Activated T-helper 1 cell treated with anti-CD3 and anti-CD28 coated beads, Interleukin-2, amount 50 U/mL, for 16 hours (primary cell): ENCODE measurements at regions not wholly inside any gene's neighbourhood (a gene's known extent, or its start where the extent isn't known, plus 50 kb on each side); places are given as distances from the start of the nearest gene placed in this dataset.

ENCODE experiments used
- DNase-seq, 2 donors: peaks; one replicate each; pipeline ENCODE4 v3.0.0-alpha.2; 2020; ENCODE audit warnings: low read depth in 1 of 2, low spot score in 1 of 2

DNA sequence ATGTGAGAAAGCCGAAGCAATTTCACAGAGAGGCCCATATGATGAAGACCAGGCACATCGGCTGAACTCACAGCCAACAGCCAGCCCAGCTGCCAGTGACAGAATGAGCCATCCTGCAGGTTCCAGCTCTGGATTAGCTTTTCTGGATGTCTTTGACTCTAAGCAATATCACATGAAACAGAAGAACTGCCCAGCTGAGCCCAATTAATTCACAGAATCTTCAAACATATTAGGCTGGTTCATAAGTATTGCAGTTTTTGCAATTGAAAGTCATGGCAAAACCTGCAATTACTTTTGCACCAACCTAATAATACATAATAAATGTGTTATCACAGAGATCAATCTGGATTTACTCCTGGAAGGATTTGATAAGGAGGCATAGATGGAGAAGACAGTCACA is 299.9 kb downstream of the RAB28 start:
- no peak for DNase-seq

GRCh38 chr4:13182133-13182532 is 302.0 kb downstream of the RAB28 start:
- DNase-seq, result no peak

DNA sequence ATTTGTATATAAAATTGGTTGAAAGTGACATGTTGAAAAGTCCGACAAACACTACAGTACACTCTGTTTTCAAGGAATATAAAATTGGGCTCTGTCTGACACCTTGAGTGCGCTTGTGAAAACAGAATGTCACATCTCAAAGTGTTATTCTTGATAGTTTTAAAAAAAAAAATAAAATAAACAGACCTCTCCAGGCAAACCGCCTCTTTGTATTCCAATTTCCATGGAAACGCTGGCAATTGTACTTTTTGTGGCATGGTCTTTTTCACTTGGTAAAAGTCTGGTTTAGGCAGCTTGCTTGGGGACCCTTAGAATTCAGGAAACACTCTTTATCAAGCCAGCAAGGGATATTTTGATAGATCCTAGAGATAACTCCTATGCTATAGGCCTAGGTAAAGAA is 302.5 kb downstream of the RAB28 start:
- DNase-seq, result no peak

GRCh38 chr4:13180701-13181100 is 303.4 kb downstream of the RAB28 start:
- DNase-seq, result no peak

DNA sequence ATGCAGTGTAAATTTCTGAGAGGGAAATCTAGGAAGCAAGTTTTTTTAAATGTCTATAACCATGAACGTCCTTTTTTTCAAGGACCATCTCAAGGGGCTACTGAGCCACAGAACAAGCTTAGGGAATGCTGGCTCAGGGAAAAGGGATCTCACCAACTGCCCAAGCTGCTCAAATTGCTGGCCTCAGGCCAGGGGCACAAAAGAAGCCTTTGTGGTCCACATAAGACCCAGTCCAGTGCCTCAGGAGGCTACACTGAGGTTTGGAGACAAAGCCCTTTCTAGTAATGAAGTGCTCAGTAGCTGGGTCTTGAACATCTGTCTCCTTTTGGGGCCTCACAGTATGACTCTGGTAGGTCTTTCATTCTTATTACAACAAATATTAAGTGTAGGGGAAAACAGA is 305.5 kb downstream of the RAB28 start:
- no peak for DNase-seq

DNA sequence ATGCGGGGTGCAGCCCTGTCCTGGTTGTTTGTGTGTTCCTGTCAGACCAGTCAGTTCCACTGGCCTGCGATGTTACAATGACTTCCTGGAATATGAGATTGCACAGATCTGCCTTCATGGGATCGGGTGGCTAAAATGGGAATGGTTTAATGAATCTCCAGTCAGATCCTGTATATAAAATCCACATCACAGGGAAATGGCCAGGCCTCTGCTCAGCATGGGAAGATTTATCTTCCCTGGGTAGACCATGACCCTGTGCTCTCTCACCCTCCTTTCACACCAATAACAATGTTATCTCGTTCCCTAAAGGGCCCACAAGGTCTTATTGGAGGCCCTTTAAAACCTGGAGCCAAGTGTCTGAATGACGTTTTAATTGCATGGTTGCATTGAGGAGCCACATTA is 307.4 kb downstream of the RAB28 start:
- no peak for DNase-seq

- no peak for DNase-seq
These were observed 309.2 kb downstream of the RAB28 start for GRCh38 chr4:13174926-13175325.

GRCh38 chr4:13174001-13174400 is 310.1 kb downstream of the RAB28 start:
- DNase-seq, result no peak

- no peak for DNase-seq
These were observed 312.7 kb downstream of the RAB28 start for GRCh38 chr4:13171292-13172057.

GRCh38 chr4:13169731-13170525 is 314.2 kb downstream of the RAB28 start:
- no peak for DNase-seq

- DNase-seq, result no peak
These were observed 315.8 kb downstream of the RAB28 start for GRCh38 chr4:13168326-13168725.

GRCh38 chr4:13166214-13166613 is 317.9 kb downstream of the RAB28 start:
- DNase-seq, result no peak

DNA sequence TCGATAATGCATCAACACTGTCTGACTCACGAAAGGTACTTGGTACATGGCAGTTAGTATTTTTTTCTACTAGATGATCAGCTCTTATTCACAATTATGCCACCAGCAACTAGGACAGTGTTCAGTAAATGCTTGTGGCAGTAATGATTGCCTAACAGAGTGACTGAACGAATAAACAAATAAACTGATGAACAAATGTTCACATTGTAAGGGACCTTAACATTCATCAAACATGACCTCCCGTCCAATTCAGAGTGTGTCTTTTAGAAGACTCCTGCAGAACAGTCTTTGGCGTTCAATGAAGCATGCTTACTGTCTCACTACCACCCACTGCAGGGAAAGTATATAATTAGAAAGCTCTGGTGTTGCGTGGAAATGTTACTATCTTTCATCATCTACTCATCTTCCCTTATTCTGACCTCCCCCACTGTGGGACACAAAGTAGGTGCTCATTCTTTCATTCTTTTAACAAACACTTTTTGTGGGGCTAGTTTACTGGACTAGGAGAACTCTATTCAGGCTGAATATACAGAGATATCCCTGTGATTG is 319.3 kb downstream of the RAB28 start:
- no peak for DNase-seq

- DNase-seq, result no peak
These were observed 321.3 kb downstream of the RAB28 start for GRCh38 chr4:13162886-13163285.

DNA sequence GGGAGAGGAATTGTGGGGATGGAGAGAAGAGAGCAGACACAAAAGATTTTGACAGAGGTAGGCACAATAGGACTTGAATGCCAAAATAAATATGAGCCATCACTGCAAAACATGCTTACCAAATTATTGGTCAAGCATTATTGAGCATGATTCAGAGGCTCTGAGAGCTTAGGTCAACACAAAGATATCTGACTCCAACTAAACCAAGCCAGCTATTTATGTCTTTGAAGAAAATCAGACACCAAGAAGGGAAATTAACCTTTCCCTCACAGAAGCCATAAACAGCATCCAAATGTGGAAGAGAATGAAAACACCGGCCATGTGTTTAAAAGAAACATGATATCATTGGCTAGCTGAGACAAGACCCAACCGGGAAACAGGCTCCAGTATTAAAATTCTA is 323.2 kb downstream of the RAB28 start:
- DNase-seq, result no peak

DNA sequence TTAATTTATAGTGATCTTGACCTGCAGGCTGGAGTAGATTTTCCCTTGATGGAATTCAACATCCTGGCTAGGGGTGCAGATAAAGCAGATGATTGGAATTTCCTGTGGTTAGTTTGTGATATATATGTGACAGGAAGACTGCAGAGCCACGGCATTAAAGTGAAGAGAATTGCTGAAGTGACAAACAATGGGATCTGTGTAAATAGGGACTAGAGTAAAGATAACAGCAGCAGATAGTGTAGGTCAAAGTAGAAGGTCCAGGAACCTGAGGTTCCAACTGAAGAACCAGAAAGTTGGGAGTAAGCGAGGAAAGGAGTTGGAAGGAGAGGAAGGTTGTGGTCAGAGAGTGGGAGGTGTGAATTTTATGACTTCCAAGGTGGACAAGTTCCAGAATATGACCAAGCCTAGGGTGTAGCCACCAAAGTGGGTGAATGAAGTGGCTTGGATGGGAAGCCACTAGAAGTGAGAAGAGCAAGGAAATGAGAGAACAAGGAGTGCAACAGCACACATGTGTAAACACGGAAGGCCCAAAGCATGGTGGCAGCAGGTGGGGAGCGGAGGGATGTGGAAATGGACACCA is 325.0 kb downstream of the RAB28 start:
- DNase-seq, result no peak

- DNase-seq, result no peak
These were observed 332.9 kb downstream of the RAB28 start for GRCh38 chr4:13151194-13151593.

GRCh38 chr4:13143222-13144070 is 340.7 kb downstream of the RAB28 start:
- DNase-seq, result no peak

DNA sequence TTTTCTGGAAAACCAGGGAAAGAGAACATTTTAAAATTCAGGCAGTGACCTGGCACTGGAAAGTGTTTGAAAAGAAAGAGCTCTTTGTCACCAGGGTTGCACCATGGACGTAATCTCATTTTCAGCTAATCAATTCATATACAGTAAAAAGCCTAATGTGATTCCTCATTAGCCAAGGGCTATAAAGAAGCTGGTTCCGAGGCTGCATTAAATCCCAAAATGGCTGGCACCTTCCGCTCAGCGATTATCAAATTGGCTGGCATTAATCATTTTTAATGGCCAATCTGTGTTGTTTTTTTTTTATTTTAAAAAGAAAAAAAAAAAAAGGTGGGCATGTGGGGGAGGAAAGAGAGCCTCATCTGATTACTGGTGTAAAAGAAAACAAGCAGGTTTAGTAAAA is 341.4 kb downstream of the RAB28 start:
- no peak for DNase-seq

DNA sequence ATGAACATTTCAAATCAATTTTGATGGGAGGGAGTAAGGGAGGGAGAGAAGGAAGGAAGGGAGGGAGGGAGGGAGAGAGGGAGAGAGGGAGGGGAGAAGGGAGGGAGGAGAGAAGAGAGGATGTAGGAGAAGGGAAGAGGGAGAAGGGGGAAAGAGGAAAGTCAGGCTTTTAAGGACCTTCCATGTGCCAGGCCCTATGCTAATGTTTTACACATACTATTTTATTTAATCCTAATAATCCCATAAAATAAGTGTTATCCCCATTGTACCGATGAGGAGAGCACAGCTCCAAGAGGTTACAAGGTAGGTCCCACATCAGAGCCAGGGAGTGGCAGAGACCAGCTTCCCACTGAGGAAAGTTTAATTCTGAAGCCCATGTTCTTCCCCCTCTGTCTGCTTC is 341.9 kb downstream of the RAB28 start:
- no peak for DNase-seq

GRCh38 chr4:13137390-13137789 is 346.8 kb downstream of the RAB28 start:
- no peak for DNase-seq
